Activated gamma-delta T cell treated with Interleukin-2 at 50 U/mL for 16 hours (primary cell): ENCODE measurements at regions not wholly inside any gene's neighbourhood (a gene's known extent, or its start where the extent isn't known, plus 50 kb on each side); places are given as distances from the start of the nearest gene placed in this dataset.
"Not testable (repeated sequence)": the region's sequence is repeated elsewhere in the genome, so short reads cannot be mapped to it uniquely, and the experiment has no call there.

Source experiments
- DNase-seq: peaks from one replicate; pipeline ENCODE4 v3.0.0-alpha.2; 2020

GRCh38 chr11:25159341-25159740, 662.5 kb downstream of the LUZP2 start:
- no peak for DNase-seq

GRCh38 chr11:25163421-25163820, 666.6 kb downstream of the LUZP2 start:
- no peak for DNase-seq

DNA sequence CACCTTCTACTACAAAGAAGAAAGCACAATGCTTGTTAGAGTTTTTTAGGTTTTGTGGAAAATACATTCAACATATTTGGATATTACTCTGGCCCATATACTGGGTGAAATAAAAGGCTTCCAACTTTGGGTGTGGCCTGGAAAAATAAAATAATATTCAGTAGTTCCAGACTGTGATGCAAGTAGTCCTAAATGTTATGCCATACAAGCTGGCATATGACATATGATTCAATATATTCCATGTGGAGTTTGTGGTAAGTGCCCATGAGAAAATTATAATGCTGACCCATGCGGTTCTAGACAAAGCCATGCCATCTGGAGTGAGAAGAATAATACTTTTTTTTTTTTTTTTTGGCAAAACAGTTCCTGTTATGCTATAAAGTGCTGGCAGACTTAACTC, 683.3 kb downstream of the LUZP2 start:
- DNase-seq = no peak

DNA sequence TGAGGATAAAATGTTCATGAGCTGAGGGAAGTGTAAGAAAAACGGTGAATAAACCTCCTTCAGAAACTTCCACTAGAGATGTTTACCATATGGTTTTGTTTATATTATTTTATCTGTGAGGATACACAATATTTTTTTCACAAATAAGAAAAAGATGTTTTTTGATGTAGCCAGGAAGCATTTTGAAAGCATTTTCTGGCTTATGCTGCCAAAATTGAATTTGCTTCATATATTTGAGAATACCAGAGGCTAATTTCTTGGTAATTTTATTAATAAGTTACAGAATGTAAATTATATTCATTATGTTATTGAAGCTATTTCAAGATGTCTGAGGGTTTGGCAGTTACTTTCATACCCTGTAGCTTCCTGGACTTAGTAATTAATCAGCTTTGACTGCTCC, 686.6 kb downstream of the LUZP2 start:
- DNase-seq = no peak

DNA sequence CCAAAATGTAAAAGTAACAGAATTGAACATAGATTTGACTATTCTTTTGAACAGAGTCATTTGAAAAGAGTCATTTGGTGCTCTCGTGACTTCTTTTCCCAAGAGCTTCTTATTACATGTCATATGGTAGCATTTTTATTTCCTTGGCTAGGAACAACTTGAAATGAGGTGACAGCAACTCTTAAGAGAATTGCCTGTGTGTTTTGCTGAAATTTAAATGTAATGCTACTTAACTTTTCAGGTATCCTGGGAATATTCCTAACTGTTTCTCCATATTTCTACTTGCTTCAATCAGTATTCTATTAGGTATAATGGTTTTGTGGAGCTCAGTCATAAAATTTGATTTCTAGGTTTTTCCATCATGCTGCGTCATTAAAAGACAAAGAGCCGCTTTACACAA, 700.7 kb downstream of the LUZP2 start:
- no peak for DNase-seq

DNA sequence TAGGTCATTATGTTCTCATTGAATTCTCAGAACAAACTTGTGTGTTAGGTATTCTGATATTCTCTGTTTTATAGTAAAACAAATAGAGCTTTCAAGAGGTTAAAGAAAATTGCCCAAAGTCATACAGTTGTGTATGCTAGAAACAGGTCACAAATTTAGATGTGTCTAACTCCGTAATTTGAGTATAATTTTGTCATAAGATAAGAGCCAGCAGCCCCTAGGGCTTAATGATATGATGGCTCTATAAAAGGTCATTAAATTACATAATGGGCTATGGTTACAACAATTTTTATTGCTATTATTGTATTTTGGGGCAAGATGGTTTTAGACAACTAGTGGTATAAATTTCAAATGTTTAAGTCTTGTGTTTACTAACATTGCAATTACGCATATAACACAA, 701.9 kb downstream of the LUZP2 start:
- DNase-seq = no peak

GRCh38 chr11:25200925-25201324, 704.1 kb downstream of the LUZP2 start:
- no peak for DNase-seq

GRCh38 chr11:25206762-25207161, 709.9 kb downstream of the LUZP2 start:
- no peak for DNase-seq

DNA sequence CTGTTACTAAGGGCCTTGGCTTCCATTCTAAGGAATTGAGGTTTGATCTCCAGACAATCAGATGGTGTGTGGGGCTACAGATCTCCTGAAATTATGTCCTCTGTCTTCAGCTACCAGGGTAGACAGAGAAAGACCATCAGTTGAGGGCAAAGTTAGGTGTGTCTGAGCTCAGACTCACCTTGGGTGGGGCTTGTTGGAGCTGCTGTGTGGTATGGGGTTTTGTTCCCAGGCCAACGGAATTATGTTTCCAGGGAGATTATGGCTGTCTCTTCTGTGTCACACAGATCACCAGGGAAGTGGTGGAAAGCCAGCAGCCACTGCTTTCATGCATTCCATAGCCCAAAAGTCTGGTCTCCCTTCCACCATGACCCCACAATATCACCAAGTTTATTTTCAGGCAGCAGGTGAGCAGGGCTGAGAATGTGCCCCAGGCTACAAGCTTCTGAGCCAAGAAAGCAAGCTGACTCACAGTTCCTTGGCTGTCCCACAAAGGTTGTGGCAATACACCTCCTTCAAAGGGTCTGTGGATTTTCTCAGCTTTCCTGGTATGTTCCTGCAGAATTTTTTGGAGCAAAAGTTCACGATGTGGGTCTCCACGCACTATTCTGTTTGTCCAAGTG, 714.9 kb downstream of the LUZP2 start:
- DNase-seq = no peak

- no peak for DNase-seq
These were observed 717.8 kb downstream of the LUZP2 start for GRCh38 chr11:25214535-25215176.

DNA sequence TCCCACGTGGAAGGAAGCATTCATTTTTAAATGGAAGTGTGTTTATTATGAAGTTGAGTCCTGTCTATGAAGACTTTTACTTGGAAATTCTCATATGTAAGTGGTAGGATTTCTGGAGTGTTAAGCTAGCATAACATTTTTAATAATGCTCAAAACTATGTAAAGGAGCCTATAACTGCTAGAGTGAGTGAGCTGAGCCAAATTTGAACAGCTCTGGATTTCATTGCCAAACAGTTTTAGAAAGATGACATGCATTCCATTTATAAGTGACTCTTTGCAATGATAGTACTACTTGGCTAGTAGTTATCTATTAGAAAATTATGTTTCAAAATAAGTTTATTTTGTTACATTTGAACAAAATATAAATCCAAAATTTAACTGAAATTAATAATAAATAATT, 721.2 kb downstream of the LUZP2 start:
- DNase-seq = no peak

- DNase-seq = no peak
These were observed 728.2 kb downstream of the LUZP2 start for GRCh38 chr11:25225078-25225477.

- no peak for DNase-seq
These were observed 746.1 kb downstream of the LUZP2 start for GRCh38 chr11:25242928-25243327.

DNA sequence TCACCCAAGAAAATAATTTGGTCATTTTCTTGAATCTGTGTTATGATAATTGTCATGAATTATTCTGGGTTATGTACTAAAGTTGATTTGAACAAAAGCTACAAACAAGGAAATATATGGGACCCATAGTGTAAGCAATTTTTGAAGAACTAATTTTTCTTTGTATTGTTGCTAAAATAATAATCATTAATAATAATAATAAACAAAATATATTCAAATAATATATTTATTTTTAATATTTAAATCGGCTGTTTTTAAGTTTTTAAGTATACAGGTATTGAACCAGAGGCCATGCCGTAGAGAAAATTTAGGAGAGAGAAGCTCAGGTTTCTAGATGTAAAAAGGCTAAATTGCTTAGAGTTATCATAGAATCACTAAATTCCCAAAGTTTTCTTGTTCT, 747.3 kb downstream of the LUZP2 start:
- no peak for DNase-seq

GRCh38 chr11:25247336-25247735, 750.5 kb downstream of the LUZP2 start:
- DNase-seq = no peak

DNA sequence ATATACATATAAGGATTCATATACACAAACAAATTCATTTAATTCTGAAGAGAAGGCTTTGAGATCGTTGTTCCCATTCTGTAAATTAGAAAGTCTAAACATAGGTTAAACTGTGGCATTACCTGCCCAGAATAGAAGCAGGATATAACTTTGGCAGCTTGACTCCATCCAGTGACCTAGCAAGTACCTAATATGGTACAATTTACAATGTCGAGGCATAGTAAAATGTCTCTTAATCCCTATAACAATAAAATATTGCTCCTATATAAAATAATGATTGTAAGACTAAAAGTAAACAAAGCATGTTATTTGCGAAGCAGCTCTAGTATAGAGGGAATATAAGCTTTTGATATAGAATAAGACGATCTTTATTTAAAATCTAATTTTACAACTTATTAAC, 756.0 kb downstream of the LUZP2 start:
- DNase-seq = no peak

GRCh38 chr11:25263861-25264260, 767.0 kb downstream of the LUZP2 start:
- DNase-seq = not testable (repeated sequence)

GRCh38 chr11:25271301-25271700, 774.4 kb downstream of the LUZP2 start:
- DNase-seq = no peak

GRCh38 chr11:25272214-25272613, 775.4 kb downstream of the LUZP2 start:
- DNase-seq = no peak

- DNase-seq = not testable (repeated sequence)
These were observed 784.0 kb downstream of the LUZP2 start for GRCh38 chr11:25280821-25281220.

DNA sequence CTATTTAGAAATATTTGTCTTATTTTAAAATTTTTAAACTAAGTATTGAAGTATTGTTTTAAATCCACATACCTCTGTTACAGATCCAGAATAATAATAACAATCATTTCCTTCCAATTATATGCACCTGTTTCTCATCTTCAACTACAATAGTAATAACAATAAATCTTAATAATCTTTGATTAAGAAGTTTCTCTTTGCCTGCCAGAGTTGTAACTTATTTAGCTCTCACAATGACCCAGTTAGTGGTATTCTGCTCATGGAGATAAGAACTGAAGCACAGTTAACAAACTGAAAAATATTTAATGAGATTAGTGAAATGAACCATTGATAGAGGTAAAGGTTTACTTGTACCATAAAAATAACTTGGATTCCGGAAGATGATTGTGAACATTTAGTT, 796.3 kb downstream of the LUZP2 start:
- DNase-seq = no peak

- no peak for DNase-seq
These were observed 801.6 kb downstream of the LUZP2 start for GRCh38 chr11:25298450-25298849.

DNA sequence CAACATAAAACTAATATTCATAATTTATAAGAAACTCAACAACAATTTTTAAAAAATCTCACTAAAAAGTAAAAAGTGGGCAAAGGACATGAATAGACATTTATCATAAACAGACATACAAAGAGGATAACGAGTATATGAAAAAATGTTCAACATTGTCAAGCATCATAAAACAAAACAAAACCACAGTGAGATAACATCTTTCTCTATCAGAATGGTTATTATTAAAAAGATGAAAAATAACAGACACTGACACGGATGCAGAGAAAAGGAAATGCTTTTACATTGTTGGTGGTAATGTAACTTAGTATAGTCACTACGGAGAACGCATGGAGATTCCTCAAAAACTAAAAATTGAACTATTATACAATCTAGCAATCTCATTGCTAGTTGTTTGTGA, 813.0 kb downstream of the LUZP2 start:
- DNase-seq = no peak

DNA sequence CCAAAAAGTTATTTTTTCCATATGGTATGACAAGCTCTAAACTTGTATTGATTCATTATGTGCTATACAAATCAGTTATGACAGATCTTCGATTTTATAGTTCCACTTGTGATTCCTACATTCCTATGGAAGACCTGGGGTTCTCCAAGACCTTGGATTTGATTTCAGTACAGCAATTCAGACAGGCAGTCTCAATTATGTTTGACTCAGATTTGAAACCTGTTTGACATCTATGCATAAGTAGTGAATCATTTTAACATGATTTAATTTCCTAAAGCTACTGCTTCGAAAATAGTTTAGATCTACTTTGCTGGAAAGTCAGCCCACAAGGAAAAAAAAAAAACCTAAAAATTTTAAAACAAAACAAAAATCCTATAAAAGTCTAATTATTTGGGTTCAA, 820.4 kb downstream of the LUZP2 start:
- DNase-seq = no peak

- DNase-seq = no peak
These were observed 822.3 kb downstream of the LUZP2 start for GRCh38 chr11:25319127-25319526.
